ENCODE measurements at regions not wholly inside any gene's neighbourhood (a gene's known extent, or its start where the extent isn't known, plus 50 kb on each side); places are given as distances from the start of the nearest gene placed in this dataset.

DNA sequence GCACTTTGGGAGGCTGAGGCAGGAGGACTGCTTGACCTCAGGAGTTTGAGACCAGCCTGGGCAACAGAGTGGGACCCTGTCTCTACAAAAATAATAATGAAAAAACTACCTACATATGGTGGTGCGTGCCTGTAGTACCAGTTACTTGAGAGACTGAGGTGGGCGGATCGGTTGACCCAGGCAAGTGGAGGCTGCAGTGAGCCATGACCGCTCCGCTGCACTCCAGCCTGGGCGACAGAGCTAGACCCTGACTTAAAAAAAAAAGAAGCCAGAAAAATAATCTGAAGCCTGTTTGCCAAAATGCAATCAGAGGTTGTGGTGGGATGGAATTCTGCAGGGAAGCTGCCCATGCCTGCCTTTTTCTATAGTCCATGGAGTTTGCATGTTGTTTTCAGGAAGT lies 50.4 kb upstream of the GGTA1 start:
- no peak for DNase-seq (ENCODE audit: low read depth)

DNA sequence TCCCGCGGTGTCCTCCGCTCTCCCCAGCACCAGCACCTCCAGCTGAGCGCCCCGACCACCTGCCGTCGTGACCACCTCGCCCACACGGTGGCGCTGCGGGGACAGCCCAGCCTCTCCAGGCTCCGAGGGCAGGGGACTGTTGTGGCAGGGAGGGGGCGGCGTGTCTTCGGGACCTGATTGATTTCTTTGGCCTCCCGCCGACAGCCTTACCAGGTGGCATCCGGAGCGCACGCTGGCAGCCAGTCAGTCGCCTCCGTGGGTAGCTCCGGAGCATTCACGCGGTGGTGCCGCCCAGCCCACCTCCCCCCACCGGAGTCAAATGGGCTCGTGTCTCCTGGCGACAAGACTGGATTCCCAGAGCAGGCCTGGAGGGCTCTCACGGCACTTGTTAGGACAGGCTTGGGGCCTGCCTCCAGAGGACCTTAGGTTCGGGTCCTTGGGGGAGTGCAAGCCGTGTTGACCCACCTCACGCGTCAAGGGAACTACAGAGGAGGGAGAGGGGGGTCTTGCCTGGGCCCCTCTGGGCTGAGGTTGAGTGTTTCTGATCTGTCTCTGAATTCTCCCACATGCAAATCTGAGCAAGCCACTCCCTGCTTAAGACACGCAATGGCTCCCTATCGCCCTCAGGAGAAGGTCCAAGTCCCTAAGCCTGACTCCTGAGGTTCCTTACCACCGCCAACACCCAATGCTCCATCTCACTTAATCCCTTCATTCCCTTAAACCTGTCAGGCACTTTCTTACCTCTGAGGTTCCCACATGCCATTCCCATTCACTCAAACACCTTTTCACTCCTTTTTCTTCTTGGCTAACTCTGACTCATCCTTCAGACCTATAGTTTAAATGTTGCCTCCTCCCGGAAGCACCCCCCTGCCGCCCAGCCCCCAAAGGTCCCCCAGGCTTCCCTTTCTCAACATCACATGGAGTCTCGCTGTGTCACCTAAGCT lies 51.2 kb upstream of the GGTA1 start:
- peak; percentile 79 for DNase-seq (ENCODE audit: low read depth)

DNA sequence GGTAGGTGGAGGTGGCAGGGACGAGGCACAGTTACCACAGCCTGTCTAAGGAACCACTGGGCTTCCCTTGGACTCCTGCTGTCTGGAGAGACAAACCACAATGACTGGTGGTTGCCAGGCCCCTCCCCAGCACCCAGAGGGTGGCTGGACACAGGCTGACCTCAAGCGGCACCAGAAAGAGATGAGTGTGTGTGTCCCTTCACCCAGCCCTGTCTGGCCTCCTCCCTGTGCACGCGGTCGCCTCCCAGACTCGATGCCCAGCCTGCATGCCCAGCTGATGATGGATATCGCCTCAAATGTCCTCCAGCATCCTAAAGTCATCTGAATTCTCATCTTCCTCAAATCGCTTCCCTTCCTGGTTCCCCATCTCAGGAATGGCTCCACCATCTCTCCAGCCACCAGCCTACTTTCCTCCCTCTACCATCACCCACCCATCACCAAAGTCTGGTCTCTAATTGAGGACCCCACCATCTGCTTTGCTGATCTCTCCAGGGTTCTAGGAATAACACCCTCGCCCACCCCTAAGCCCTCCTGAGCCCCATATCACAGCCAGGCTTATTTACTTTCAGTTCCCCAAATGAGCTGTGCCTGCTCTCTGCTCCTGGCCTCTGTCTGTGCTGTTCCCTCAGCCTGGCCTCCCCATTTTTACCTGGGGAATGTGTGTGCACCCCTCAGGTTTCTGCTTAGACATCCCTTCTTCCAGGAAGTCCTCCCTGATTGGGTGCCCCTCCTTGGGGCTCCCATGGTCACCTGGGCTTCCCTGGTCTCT lies 52.5 kb upstream of the GGTA1 start:
- no peak for DNase-seq (ENCODE audit: low read depth)

DNA sequence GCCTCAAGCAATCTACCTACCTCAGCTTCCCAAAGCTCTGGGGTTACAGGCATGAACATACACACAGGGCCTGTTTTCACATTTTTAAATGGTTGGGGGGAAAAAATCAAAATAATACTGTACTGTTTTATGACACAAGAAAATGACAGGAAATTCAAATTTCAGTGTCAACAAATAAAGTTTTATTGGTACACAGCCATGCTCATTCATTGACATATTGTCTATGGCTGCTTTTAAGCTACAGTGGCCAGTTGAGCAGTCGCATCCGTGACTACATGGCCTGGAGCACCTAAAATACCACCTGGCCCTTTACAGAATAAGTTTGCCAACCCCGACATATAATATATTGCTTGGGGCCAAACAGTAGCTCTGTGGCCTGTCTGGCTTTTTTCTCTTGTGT lies 56.4 kb upstream of the GGTA1 start:
- DNase-seq (ENCODE audit: low read depth), result no peak

DNA sequence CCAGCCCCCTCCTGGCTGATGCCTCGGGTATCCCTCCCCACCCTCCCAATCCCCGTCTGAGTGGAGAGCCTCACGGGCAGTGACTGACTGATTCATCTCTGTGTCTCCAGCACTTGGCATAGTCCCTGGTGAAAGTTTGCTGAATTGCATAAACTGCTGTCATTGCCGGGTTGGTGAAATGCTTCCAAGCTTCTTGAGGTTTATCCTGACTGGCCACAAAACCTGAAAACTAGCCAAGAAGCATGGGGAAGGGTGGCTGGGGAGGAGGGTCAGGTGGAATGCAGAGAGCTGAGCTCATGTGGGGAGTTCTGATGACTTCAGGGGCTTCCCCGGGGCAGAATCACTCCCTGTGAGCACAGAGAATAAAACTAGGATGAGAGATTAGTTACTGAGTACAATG lies 56.9 kb upstream of the GGTA1 start:
- peak; percentile 90 for DNase-seq (ENCODE audit: low read depth)

DNA sequence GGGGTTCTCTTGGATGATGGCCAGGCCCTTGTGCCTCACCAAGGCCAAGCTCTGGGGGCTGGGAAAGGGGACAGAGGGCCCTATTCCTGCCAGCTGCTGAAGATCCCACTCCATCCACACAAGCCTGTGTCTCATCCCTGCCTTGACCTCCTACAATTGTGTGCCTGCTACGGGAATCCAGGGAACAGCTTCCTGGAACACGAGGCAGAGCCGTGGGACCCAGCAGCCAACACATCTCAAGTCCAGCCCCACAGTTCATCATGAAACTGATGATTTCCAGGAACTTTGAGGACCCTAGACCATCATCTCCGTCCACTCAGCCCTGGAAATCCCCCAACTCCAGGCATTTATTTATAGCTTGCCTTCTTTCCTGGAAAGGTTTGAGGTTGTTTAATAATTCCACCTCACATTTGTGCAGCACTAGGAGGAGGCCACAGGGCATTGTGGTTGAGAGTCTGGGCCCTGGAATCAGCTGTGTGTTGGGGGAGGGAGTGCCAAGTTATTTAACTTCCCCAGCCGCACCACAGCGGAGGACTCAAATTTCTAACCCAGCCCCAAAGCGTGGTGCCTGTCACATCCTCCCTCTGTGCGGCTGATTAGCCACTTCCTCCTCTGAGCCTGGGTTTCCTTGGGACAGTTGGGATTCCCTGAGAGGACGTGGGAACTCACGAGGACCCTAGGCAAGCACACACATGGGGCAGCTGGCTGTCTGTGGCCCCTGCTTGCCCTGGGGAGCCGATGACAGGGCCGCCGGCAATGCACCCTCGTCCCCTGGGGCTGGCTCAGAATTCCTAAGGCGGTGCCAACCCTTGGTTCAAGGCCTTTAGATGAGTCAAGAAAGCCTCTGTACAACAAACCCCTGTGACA lies 58.2 kb upstream of the GGTA1 start:
- DNase-seq (ENCODE audit: low read depth), result peak; percentile 97

DNA sequence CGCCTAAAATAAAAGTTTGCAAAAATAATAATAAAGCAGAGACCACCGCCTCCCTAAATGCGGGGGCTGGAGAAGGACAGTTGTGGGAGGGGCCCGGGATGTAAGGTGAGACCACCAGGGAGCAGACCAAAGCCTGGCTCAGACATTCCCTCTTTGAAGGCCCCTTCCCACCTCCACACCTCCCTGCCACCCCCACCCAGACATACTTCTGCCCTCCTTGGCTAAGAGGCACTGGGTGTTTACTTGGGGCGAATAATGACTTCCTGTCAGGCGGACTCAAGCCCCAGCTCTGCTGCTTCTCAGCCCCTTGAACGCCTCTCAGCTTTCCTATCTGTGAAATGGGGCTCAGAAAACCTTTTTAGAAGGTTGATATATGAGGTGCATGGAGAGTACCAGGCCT lies 58.8 kb upstream of the GGTA1 start:
- no peak for DNase-seq (ENCODE audit: low read depth)

DNA sequence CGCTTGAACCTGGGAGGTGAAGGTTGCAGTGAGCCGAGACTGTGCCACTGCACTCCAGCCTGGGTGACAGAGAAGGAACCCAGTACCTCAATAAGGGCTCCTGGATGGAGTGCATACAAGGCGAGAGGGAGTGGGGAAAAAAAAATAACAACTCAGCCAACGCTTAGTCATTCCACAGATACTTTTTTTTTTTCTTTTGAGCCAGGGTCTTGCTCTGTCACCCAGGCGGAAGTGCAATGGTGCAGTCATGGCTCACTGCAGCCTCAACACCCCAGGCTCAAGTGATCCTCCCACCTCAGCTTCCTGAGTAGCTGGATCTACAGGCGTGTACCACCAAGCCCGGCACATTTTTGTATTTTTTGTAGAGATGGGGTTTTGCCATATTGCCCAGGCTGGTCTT lies 59.5 kb upstream of the GGTA1 start:
- peak; percentile 93 for DNase-seq (ENCODE audit: low read depth)

DNA sequence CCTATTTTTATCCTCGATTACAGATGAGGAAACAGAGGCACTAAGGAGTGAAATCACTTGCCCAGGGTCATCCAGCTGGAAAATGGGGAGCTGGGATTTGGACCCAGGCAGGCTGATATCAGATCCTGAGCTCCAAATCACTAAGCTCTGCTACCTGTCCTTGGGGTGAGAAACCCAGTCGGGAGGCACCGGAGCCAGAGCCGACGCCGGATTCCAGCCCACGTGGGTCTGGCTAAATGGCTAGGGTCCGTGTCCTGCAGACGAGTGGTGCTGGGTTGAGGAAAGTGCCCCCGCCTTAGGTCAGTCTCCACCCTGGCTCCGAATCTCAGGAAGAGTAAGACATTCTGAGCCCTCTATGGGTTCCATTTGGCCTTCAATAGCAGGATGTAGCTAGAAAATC lies 61.3 kb upstream of the GGTA1 start:
- DNase-seq (ENCODE audit: low read depth), result no peak

DNA sequence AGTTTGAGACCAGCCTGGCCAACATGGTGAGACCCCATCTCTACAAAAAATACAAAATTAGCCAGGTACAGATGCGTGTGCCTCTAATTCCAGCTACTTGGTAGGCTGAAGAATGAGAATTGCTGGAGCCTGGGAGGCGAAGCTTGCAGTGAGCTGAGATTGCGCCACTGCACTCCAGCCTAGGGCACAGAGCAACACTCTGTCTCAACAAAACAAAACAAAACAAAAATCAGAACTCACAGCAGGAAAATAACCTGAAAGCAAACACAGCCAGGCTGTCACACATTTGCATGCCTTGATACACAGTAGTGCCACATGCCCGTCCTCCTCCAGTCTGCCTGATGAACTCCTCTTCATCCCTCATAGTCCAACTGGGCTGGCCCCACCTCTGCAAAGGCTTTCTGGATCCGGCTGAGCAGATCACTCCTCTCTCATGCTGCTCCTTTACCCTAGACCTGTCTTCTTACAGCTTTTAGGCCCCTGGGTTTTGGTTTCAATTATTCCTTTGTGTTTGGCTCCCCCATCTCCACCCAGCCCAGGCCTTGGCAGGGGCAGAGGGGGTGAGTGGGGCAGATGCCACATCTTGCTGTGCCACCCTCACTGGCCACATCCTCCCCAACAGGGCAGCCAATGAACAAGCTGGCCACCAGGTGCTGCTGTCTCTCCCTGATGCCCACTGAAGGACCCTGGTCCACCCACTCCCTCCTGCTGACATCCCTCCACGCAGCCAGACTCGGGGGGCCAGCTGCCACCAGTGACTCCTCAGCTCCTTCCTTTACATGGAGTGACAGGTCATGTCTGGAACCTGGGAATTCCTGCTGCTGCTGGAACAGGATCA lies 62.0 kb upstream of the GGTA1 start:
- DNase-seq (ENCODE audit: low read depth), result no peak

DNA sequence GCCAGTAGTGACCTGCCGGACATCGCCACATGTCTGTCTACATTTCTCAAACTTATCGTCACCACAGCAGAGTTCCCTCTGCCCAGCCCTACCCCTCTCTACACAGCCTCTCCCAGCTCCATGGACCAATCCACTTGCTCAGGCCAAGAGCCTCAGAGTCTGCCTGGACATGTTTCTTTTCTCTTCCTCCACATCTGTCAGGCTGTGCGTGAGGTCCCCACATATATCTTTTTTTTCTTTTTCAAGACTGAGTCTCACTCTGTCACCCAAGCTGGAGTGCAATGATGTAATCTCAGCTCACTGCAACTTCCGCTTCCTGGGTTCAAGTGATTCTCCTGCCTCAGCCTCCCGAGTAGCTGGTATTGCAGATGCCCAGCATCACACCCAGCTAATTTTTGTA lies 62.7 kb upstream of the GGTA1 start:
- no peak for DNase-seq (ENCODE audit: low read depth)

DNA sequence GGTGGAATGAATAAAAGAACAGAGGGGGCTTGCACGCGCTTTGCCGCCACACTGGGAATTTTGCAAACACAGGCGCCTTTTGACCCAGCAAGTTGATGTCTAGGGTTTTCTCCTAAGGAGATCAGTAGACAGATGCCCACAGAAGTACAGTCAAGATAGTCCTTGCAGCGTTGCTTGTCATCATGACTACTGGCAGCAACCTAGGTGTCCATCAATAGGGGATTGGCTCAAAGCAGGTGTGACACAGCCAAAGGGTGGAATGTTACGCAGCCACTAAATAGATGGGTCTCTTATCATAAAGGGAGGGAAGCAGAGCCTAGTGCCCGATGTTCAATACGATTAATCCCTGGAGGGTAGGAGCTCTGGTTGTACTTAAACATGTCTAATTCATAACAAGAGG lies 63.8 kb upstream of the GGTA1 start:
- DNase-seq (ENCODE audit: low read depth), result no peak

DNA sequence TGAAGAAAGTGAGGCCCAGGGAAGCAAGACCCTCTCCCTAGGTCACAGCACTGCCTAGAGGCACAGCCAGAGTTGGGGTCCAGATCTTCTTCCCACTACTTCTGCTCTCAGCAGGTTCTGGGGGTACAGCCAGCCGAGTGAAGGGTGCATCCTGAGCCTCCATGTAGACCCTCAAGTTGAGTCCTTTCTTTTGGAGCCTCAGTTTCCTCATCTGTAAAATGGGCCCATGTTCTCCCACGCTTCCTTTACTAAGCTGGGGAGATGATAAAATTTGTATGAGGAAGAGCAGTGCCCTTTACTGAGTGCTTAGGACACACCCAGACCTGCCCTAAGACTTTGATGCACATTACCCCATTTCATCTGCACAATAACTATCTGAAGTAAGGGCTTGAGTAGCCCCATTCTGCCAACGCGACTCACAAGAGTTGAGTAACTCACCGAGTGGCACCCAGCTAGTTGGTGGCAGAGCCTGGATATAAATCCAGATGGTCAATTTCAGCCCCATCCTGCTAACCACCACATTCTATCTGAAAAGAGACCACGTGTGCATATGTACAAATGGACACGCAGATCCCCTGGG lies 64.3 kb upstream of the GGTA1 start:
- no peak for DNase-seq (ENCODE audit: low read depth)

DNA sequence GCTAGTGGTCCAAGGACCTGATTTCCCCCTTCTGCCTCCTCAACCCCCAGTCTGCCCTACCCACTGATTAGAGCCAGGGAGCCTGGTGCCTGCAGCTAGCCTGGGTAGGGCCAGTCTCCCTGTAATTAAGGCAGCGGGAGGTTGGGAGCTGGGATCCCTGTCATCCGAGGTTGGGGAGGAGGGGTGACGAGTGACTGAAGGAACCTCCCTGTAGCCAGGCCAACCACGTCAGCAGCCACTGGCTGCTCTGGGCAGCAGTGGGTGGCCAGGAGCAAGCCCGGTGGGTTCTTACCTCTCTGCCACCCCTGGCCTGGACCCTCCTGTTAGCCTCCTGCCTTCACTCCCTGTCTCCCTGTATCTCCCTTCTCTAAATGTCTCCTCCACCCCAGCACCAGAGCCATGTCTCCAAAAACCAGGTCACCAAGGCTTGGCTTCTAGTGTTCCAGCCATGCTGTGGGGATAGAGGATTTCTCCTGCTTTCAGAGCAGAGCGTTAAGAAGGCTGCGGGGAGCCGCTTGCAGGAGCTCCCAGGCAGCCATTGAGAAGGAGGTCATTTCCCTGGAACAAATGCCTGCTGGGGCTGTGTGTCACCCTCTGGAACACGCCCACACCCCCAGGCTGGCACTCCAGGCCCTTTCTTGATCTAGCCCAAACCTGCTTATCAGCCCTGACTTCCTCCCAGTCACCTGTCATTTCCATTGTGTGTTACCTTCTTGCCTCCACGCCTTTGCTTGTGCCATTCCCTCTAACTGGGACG lies 65.0 kb upstream of the GGTA1 start:
- no peak for DNase-seq (ENCODE audit: low read depth)

DNA sequence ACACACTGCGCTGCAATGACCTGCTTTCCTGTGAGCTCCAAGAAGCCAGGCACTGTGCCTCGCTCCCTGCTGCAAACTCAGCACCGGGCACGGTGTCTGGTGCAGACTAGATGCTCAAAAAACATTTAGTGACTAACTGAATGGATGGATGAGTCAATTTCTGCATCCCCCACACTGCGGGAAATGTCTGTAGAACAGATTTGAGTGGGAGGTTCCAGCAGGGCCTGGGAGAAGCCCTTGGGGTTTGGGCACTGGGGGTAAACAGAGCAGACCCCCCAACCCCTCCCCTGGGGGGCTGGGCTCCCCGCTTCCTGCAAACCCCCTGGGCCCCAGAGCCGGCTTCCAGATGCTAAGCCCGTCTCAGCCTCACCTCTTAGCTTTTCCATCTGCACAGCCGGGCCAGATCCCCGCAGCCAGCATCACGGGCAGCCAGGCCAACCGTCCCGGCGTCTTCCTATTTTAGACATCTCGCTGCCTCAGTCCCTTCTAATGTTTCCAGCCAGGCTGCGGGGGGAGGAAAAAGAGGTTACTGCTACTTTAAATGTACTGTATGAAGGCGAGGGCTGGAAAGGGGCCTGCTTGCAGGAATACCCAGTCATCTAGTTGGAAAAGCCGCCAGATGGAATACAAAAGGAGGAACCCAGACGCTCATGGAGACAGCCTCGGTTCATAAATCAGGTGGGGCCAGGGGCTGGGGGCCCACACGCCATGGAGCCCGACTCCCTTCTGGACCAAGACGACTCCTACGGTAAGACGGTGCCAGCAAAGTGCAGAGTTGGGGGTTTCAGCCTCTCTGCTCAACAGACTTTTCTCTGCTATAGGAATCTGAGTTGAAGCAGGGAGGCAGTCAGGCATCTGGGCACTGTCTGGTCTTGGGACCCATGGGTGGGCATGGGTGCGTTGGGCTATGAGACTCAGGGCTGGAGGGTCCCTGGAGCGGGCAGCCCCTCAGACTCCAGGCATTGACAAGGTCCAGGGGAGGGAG lies 67.1 kb upstream of the GGTA1 start:
- DNase-seq (ENCODE audit: low read depth), result peak; percentile 71

DNA sequence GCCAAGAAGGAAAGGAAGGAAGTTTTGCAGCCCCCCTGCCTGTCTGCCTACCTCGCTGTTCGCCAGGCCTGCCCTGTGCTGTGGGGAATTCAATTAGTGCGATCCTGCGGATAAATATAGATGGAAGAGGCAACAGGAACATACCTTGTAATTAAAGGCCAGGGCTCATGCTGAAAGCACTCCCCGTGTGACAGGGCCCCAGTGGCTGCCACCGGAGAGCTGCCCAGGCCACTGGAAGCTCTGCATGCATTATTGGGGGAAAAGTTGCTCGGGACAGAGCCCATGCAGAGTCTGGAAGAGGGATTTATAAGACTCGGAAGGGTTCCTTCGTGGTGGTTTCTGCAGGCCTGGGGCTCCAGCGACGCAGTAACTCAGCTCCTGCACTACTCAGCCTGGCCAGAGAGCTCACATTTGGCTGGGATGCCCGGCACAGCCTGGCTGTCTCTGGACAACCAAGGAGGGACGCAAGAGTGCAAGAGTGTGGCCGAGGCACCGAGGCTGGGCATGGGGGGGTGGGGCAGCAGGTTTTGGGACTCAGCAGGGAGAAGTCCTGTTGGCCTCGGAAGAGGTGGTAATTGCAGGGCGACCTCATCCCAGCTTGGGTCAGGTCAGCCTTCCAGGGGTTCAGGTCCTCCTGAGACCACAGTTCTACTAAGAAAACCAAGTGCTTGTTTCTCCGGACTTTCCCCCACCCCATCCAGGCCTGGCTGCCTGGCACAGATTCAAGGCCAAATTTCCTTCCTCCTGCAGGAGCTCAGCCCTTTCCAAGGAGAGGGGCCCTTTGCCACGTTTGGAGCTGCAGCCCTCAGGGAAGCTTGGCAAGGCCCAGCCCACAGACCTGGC lies 68.1 kb upstream of the GGTA1 start:
- DNase-seq (ENCODE audit: low read depth), result no peak
